ENCODE measurements at regions not wholly inside any gene's neighbourhood (a gene's known extent, or its start where the extent isn't known, plus 50 kb on each side); places are given as distances from the start of the nearest gene placed in this dataset.

GRCh38 chr3:76941376-76941775 is 98.5 kb upstream of the ROBO2 start:
- no TSS peak for BruUV-seq (replicated peaks)
- H3K27me3 Mint-ChIP-seq (ENCODE audit: insufficient read depth, unreplicated experiment) = no peaks in the 10 kb centered on the region
- intact Hi-C loops (cut with micrococcal nuclease; ENCODE audit: unreplicated experiment) = loop anchor here (5.0 kb wide), 1 partner anchor 69 kb away; no protein-coding TSS in a partner anchor
- H3K9me3 ChIP-seq = no peaks in the 10 kb centered on the region; the same call in 1 of the 2 replicates
- peaks cover 28% of the 10 kb centered on the region for H3K4me1 ChIP-seq
- H3K4me1 Mint-ChIP-seq (ENCODE audit: low read depth, unreplicated experiment) = peaks cover 20% of the 10 kb centered on the region
- no peaks in the 10 kb centered on the region for H3K27me3 ChIP-seq (replicated peaks; ENCODE audit: control insufficient read depth, insufficient read depth, low read length)
- DNase-seq = no peak
- H3K27ac Mint-ChIP-seq (ENCODE audit: unreplicated experiment) = peak overlapping the region; percentile 22
- no peaks in the 10 kb centered on the region for H3K9me3 Mint-ChIP-seq (ENCODE audit: unreplicated experiment)
- no peak overlapping the region for H3K4me3 Mint-ChIP-seq (ENCODE audit: unreplicated experiment)
- TF ChIP-seq, protein P1, sequence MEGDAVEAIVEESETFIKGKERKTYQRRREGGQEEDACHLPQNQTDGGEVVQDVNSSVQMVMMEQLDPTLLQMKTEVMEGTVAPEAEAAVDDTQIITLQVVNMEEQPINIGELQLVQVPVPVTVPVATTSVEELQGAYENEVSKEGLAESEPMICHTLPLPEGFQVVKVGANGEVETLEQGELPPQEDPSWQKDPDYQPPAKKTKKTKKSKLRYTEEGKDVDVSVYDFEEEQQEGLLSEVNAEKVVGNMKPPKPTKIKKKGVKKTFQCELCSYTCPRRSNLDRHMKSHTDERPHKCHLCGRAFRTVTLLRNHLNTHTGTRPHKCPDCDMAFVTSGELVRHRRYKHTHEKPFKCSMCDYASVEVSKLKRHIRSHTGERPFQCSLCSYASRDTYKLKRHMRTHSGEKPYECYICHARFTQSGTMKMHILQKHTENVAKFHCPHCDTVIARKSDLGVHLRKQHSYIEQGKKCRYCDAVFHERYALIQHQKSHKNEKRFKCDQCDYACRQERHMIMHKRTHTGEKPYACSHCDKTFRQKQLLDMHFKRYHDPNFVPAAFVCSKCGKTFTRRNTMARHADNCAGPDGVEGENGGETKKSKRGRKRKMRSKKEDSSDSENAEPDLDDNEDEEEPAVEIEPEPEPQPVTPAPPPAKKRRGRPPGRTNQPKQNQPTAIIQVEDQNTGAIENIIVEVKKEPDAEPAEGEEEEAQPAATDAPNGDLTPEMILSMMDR (IDR thresholded peaks at IDR 0.05; ENCODE audit: insufficient read depth in 1 of 2, low read depth in 1 of 2, low read length in 1 of 2, severe bottlenecking in 1 of 2, unreplicated experiment in 1 of 2) = no peak
- H3K36me3 Mint-ChIP-seq (ENCODE audit: insufficient read depth, unreplicated experiment) = no peaks in the 10 kb centered on the region
- ChIA-PET CTCF (no interaction called here), POLR2A (no interaction called here)
- H3K36me3 ChIP-seq (ENCODE audit: control insufficient read depth, insufficient read depth, low read length) = no peaks in the 10 kb centered on the region
- H3K4me3 ChIP-seq (ENCODE audit: low read depth, low read length) = no peak overlapping the region

DNA sequence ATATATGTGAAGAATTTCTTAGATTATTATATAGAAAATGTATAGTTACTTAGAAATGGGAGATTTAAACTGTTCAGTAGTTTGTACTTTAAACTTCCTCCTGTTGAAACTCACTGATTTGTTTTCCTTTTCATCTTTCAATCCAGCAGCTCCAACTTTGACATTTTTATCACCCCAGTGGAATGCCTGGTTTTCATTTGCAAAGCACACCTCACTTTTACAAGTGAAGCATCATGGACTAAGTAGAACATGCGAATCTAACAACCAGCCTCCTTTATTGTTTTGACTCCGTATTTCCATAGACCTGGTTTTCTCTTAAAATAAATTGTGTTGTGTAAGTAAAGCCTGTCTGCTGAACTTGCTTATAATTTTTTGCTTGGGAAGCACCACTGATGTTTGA is 97.8 kb upstream of the ROBO2 start:
- no peaks in the 10 kb centered on the region for H3K9me3 Mint-ChIP-seq (ENCODE audit: unreplicated experiment)
- H3K9me3 ChIP-seq = no peaks in the 10 kb centered on the region; the same call in 1 of the 2 replicates
- H3K27me3 ChIP-seq (replicated peaks; ENCODE audit: control insufficient read depth, insufficient read depth, low read length) = no peaks in the 10 kb centered on the region
- H3K4me3 Mint-ChIP-seq (ENCODE audit: unreplicated experiment) = peak overlapping the region; percentile 31
- H3K4me3 ChIP-seq (ENCODE audit: low read depth, low read length) = no peak overlapping the region
- H3K4me1 ChIP-seq = peaks cover 28% of the 10 kb centered on the region
- CTCF ChIA-PET = no interaction called here
- intact Hi-C loops (cut with micrococcal nuclease; ENCODE audit: unreplicated experiment) = loop anchor here (5.0 kb wide), 1 partner anchor 70 kb away; no protein-coding TSS in a partner anchor
- H3K27ac Mint-ChIP-seq (ENCODE audit: unreplicated experiment) = no peak overlapping the region
- peak in 1 of 2 experiments; percentile 26 for DNase-seq
- no peaks in the 10 kb centered on the region for H3K36me3 ChIP-seq (ENCODE audit: control insufficient read depth, insufficient read depth, low read length)
- no peaks in the 10 kb centered on the region for H3K27me3 Mint-ChIP-seq (ENCODE audit: insufficient read depth, unreplicated experiment)
- H3K36me3 Mint-ChIP-seq (ENCODE audit: insufficient read depth, unreplicated experiment) = no peaks in the 10 kb centered on the region
- POLR2A ChIA-PET = no interaction called here
- no TSS peak for BruUV-seq (replicated peaks)
- TF ChIP-seq, protein P1 (IDR thresholded peaks at IDR 0.05; ENCODE audit: insufficient read depth in 1 of 2, low read depth in 1 of 2, low read length in 1 of 2, severe bottlenecking in 1 of 2, unreplicated experiment in 1 of 2) = no peak
- H3K4me1 Mint-ChIP-seq (ENCODE audit: low read depth, unreplicated experiment) = peaks cover 20% of the 10 kb centered on the region

GRCh38 chr3:76943058-76943457 is 96.8 kb upstream of the ROBO2 start:
- TF ChIP-seq, protein P1 (IDR thresholded peaks at IDR 0.05; ENCODE audit: insufficient read depth in 1 of 2, low read depth in 1 of 2, low read length in 1 of 2, severe bottlenecking in 1 of 2, unreplicated experiment in 1 of 2) = no peak
- Mint-ChIP-seq H3K4me1 (ENCODE audit: low read depth, unreplicated experiment) (peaks cover 20% of the 10 kb centered on the region), H3K36me3 (ENCODE audit: insufficient read depth, unreplicated experiment) (no peaks in the 10 kb centered on the region), H3K9me3 (ENCODE audit: unreplicated experiment) (no peaks in the 10 kb centered on the region), H3K27ac (ENCODE audit: unreplicated experiment) (peak overlapping the region; percentile 57), H3K4me3 (ENCODE audit: unreplicated experiment) (peak overlapping the region; percentile 38), H3K27me3 (ENCODE audit: insufficient read depth, unreplicated experiment) (no peaks in the 10 kb centered on the region)
- ChIA-PET POLR2A (no interaction called here), CTCF (no interaction called here)
- DNase-seq = peak; percentile 32 to 61
- Histone ChIP-seq H3K9me3 (no peaks in the 10 kb centered on the region; the same call in 1 of the 2 replicates), H3K27me3 (replicated peaks; ENCODE audit: control insufficient read depth, insufficient read depth, low read length) (no peaks in the 10 kb centered on the region), H3K4me1 (peaks cover 28% of the 10 kb centered on the region), H3K36me3 (ENCODE audit: control insufficient read depth, insufficient read depth, low read length) (no peaks in the 10 kb centered on the region), H3K4me3 (ENCODE audit: low read depth, low read length) (no peak overlapping the region)
- no TSS peak for BruUV-seq (replicated peaks)
- intact Hi-C loops (cut with micrococcal nuclease; ENCODE audit: unreplicated experiment) = loop anchor here (5.0 kb wide), 1 partner anchor 71 kb away; no protein-coding TSS in a partner anchor

Data from Caco-2 (cell line).